Esophagus squamous epithelium (tissue), 4 donors: ENCODE measurements at regions not wholly inside any gene's neighbourhood (a gene's known extent, or its start where the extent isn't known, plus 50 kb on each side); places are given as distances from the start of the nearest gene placed in this dataset.

Source experiments
- POLR2A ChIP-seq, 4 donors: fragments of 450-650 bp; IDR thresholded peaks; one replicate each; pipeline ENCODE4 v1.6.1; 2017; ENCODE audit warnings: antibody characterized with exemption in 4 of 4, mild to moderate bottlenecking in 4 of 4, moderate library complexity in 3 of 4
- TF ChIP-seq, protein P1 (sequence below), 6 experiments: fragments of 450-650 bp in 4 of 6; fragments of 200-600 bp in 2 of 6; sonication (generic) in 2 of 6; IDR thresholded peaks; one replicate each; pipeline ENCODE4 v1.5.1; 2016 to 2019; ENCODE audit warnings: antibody characterized with exemption in 6 of 6, mild to moderate bottlenecking in 4 of 6, moderate library complexity in 4 of 6

GRCh38 chr12:111088409-111088808 is 168.0 kb upstream of the MYL2 start:
- TF ChIP-seq, protein P1, sequence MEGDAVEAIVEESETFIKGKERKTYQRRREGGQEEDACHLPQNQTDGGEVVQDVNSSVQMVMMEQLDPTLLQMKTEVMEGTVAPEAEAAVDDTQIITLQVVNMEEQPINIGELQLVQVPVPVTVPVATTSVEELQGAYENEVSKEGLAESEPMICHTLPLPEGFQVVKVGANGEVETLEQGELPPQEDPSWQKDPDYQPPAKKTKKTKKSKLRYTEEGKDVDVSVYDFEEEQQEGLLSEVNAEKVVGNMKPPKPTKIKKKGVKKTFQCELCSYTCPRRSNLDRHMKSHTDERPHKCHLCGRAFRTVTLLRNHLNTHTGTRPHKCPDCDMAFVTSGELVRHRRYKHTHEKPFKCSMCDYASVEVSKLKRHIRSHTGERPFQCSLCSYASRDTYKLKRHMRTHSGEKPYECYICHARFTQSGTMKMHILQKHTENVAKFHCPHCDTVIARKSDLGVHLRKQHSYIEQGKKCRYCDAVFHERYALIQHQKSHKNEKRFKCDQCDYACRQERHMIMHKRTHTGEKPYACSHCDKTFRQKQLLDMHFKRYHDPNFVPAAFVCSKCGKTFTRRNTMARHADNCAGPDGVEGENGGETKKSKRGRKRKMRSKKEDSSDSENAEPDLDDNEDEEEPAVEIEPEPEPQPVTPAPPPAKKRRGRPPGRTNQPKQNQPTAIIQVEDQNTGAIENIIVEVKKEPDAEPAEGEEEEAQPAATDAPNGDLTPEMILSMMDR (IDR thresholded peaks at IDR 0.05): no peak
- TF ChIP-seq POLR2A (IDR thresholded peaks at IDR 0.05): no peak
